DND-41 (cell line): ENCODE measurements at regions not wholly inside any gene's neighbourhood (a gene's known extent, or its start where the extent isn't known, plus 50 kb on each side); places are given as distances from the start of the nearest gene placed in this dataset.

ENCODE experiments used
- ATAC-seq: fragments of 200-7000 bp; cut with Tn5 transposase; 3 replicates; pipeline ENCODE4 v1.9.1; 2021; ENCODE audit warnings: low read depth; ENCODE audit not compliant: insufficient read depth
- DNase-seq: peaks from one replicate; pipeline ENCODE4 v3.0.0-alpha.2; 2020
- H2AFZ ChIP-seq: 2 replicates; pipeline ENCODE4 v1.6.0; 2012; ENCODE audit warnings: low read depth, low read length
- H3K27ac ChIP-seq: 2 replicates; pipeline ENCODE4 v1.5.1; 2012; ENCODE audit warnings: low read length, inconsistent platforms
- H3K27me3 ChIP-seq: fragments of 200-600 bp; sonication (generic); 2 replicates; pipeline ENCODE4 v1.6.0; 2012; ENCODE audit warnings: low read length, mild to moderate bottlenecking, inconsistent platforms; ENCODE audit not compliant: insufficient read depth, poor library complexity
- H3K36me3 ChIP-seq: 2 replicates; pipeline ENCODE4 v1.5.1; 2012; ENCODE audit warnings: low read length, inconsistent platforms; ENCODE audit not compliant: insufficient read depth
- H3K4me1 ChIP-seq: 2 replicates; pipeline ENCODE4 v1.5.1; 2012; ENCODE audit warnings: mild to moderate bottlenecking, low read length; ENCODE audit not compliant: insufficient read depth
- H3K4me2 ChIP-seq: 2 replicates; pipeline ENCODE4 v1.6.0; 2012; ENCODE audit warnings: mild to moderate bottlenecking, moderate library complexity, low read length, inconsistent platforms; ENCODE audit not compliant: insufficient read depth
- H3K4me3 ChIP-seq, 2 experiments: fragments of 200-600 bp in 1 of 2; shearing (Covaris generic) in 1 of 2; 2 replicates each; pipeline ENCODE4 v1.5.1; 2012 to 2016; ENCODE audit warnings: inconsistent platforms in 2 of 2, low read length in 2 of 2, mild to moderate bottlenecking in 2 of 2, low read depth in 1 of 2, moderate library complexity in 1 of 2
- H3K79me2 ChIP-seq: 2 replicates; pipeline ENCODE4 v1.6.0; 2012; ENCODE audit warnings: low read length, inconsistent platforms; ENCODE audit not compliant: insufficient read depth
- H3K9ac ChIP-seq: 2 replicates; pipeline ENCODE4 v1.6.0; 2012; ENCODE audit warnings: low read depth, mild to moderate bottlenecking, inconsistent platforms, low read length, moderate library complexity
- H3K9me3 ChIP-seq: 2 replicates; pipeline ENCODE4 v1.5.1; 2012; ENCODE audit warnings: low read length, moderate library complexity, mild to moderate bottlenecking, inconsistent platforms; ENCODE audit not compliant: insufficient read depth, severe bottlenecking
- H4K20me1 ChIP-seq: 2 replicates; pipeline ENCODE4 v1.6.0; 2012; ENCODE audit warnings: low read length; ENCODE audit not compliant: insufficient read depth
- CTCF ChIP-seq: IDR thresholded peaks from 2 replicates; pipeline ENCODE4 v1.5.1; 2012; ENCODE audit warnings: borderline replicate concordance, low read length, moderate library complexity, mild to moderate bottlenecking; ENCODE audit not compliant: poor library complexity, severe bottlenecking; ENCODE audit errors: extremely low read depth
- EZH2 ChIP-seq: IDR thresholded peaks from 3 replicates; pipeline ENCODE4 v1.6.1; 2012; ENCODE audit warnings: borderline replicate concordance, low read depth, mild to moderate bottlenecking, moderate library complexity, low read length, inconsistent platforms; ENCODE audit not compliant: severe bottlenecking

- Histone ChIP-seq H3K9ac (no peak overlapping the region), H2AFZ (no peak overlapping the region), H3K4me3 (no peak overlapping the region), H3K9me3 (no peaks in the 10 kb centered on the region), H3K79me2 (no peaks in the 10 kb centered on the region), H3K4me1 (no peaks in the 10 kb centered on the region), H3K4me2 (no peak overlapping the region), H3K36me3 (no peaks in the 10 kb centered on the region), H3K27ac (no peak overlapping the region), H4K20me1 (no peaks in the 10 kb centered on the region), H3K27me3 (no peaks in the 10 kb centered on the region)
- no peak for TF ChIP-seq EZH2
- TF ChIP-seq CTCF: no peak
- ATAC-seq: no peak
- DNase-seq: no peak
Observed at GRCh38 chr13:61908906-61909615, 493.4 kb upstream of the PCDH20 start.

- Histone ChIP-seq H3K27ac (no peak overlapping the region), H3K9me3 (no peaks in the 10 kb centered on the region), H3K79me2 (no peaks in the 10 kb centered on the region), H3K4me1 (no peaks in the 10 kb centered on the region), H3K9ac (no peak overlapping the region), H2AFZ (no peak overlapping the region), H3K4me2 (no peak overlapping the region), H4K20me1 (no peaks in the 10 kb centered on the region), H3K36me3 (no peaks in the 10 kb centered on the region), H3K27me3 (no peaks in the 10 kb centered on the region), H3K4me3 (no peak overlapping the region)
- no peak for ATAC-seq
- TF ChIP-seq CTCF: no peak
- no peak for TF ChIP-seq EZH2
- DNase-seq: no peak
Observed at GRCh38 chr13:61905054-61905453, 489.4 kb upstream of the PCDH20 start.

GRCh38 chr13:61901946-61902541, 486.4 kb upstream of the PCDH20 start:
- ATAC-seq (no peak), DNase-seq (no peak)
- no peaks in the 10 kb centered on the region for H3K36me3 ChIP-seq
- H4K20me1 ChIP-seq: no peaks in the 10 kb centered on the region
- H3K9ac ChIP-seq: no peak overlapping the region
- H3K27ac ChIP-seq: no peak overlapping the region
- no peak for TF ChIP-seq CTCF
- no peak for TF ChIP-seq EZH2
- no peak overlapping the region for H3K4me3 ChIP-seq
- H3K4me1 ChIP-seq: no peaks in the 10 kb centered on the region
- no peak overlapping the region for H3K4me2 ChIP-seq
- H3K27me3 ChIP-seq: no peaks in the 10 kb centered on the region
- no peaks in the 10 kb centered on the region for H3K79me2 ChIP-seq
- no peak overlapping the region for H2AFZ ChIP-seq
- H3K9me3 ChIP-seq: no peaks in the 10 kb centered on the region
